ENCODE measurements at regions not wholly inside any gene's neighbourhood (a gene's known extent, or its start where the extent isn't known, plus 50 kb on each side); places are given as distances from the start of the nearest gene placed in this dataset.

DNA sequence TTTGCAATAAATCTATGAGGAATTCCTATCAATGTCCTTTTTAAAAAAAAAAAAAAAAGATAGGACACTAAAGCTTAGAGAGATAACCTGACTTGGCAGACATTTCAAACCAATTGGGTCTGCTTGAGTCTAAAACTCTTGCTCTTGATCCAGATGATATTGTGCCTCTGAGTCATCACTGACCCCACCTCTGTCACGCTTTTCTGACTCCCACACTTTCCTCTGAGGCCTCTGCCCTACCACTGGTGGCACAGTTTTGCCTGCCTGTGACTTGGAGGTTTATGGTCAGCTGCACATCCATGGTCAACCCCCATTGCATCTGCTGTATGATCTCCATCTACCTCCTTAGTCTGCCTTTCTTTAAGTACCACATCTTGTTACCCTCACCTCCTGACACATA is 328.7 kb downstream of the SPRY2 start:
- TF ChIP-seq EZH2phosphoT487 (IDR thresholded peaks at IDR 0.05; ENCODE audit: borderline replicate concordance, low read length), result no peak
- TF ChIP-seq, protein P1, sequence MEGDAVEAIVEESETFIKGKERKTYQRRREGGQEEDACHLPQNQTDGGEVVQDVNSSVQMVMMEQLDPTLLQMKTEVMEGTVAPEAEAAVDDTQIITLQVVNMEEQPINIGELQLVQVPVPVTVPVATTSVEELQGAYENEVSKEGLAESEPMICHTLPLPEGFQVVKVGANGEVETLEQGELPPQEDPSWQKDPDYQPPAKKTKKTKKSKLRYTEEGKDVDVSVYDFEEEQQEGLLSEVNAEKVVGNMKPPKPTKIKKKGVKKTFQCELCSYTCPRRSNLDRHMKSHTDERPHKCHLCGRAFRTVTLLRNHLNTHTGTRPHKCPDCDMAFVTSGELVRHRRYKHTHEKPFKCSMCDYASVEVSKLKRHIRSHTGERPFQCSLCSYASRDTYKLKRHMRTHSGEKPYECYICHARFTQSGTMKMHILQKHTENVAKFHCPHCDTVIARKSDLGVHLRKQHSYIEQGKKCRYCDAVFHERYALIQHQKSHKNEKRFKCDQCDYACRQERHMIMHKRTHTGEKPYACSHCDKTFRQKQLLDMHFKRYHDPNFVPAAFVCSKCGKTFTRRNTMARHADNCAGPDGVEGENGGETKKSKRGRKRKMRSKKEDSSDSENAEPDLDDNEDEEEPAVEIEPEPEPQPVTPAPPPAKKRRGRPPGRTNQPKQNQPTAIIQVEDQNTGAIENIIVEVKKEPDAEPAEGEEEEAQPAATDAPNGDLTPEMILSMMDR (IDR thresholded peaks at IDR 0.05; ENCODE audit: low read depth, low read length, poor library complexity, severe bottlenecking), result no peak
- H3K36me3 ChIP-seq (ENCODE audit: control insufficient read depth, low read length), result no peaks in the 10 kb centered on the region
- no peaks in the 10 kb centered on the region for H4K20me1 ChIP-seq (ENCODE audit: control insufficient read depth, insufficient read depth, low read depth, low read length)
- H3K27ac ChIP-seq (ENCODE audit: low read depth, low read length), result no peak overlapping the region
- no peaks in the 10 kb centered on the region for H3K4me1 ChIP-seq (ENCODE audit: control insufficient read depth, low read length)
- H3F3A ChIP-seq (ENCODE audit: control insufficient read depth, insufficient read depth), result no peaks in the 10 kb centered on the region
- no peaks in the 10 kb centered on the region for H3K9me2 ChIP-seq (replicated peaks; ENCODE audit: control insufficient read depth, low read length)
- H3K9me3 ChIP-seq (ENCODE audit: control insufficient read depth, insufficient read depth, low read length), result no peaks in the 10 kb centered on the region
- H3K79me2 ChIP-seq (ENCODE audit: control insufficient read depth, low read length), result no peaks in the 10 kb centered on the region
- H3K4me3 ChIP-seq (ENCODE audit: low read length), result no peak overlapping the region
- no peaks in the 10 kb centered on the region for H3K27me3 ChIP-seq (ENCODE audit: control insufficient read depth, low read length)
- no peak overlapping the region for H3K4me2 ChIP-seq (ENCODE audit: low read length)

DNA sequence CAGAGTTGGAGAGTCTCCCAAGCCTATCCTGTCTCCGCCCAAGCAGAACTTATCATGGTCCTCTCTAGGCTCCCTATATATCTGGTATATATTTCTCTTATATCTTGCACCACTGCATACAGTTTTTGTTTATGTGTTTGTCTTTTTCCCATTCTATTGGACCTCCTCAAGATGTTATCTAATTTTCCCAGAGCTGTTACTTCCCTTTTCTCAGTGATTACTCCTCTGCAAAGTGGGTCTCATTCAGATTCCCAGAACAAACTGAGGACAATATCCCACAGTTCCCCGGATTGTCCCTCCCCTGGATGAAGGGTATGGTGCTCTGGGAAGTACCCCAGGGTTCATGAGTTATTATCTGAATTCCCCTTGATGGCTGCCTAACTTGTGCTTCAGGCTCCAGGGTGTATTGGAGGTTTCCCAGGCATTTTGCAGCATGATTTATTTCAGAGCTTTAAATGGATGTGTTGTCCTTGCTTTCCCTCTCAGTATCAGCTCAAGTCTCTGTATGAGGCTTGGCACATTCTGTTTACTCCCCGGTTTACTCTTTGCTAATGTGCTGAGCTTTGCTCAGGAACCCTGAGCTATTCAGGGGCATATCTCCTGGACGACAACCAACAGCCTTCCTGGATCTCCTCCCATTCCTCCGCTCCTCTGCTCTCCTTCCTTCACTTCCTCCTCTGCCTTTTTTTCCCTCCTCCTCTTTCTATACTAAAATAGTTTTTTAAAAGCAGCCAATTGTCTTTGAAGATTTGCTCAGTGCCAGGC is 329.3 kb downstream of the SPRY2 start:
- Histone ChIP-seq H3K9me3 (ENCODE audit: control insufficient read depth, insufficient read depth, low read length) (no peaks in the 10 kb centered on the region), H3K9me2 (replicated peaks; ENCODE audit: control insufficient read depth, low read length) (no peaks in the 10 kb centered on the region), H3K4me1 (ENCODE audit: control insufficient read depth, low read length) (no peaks in the 10 kb centered on the region), H3K4me2 (ENCODE audit: low read length) (no peak overlapping the region), H3K79me2 (ENCODE audit: control insufficient read depth, low read length) (no peaks in the 10 kb centered on the region), H3K36me3 (ENCODE audit: control insufficient read depth, low read length) (no peaks in the 10 kb centered on the region), H3K27ac (ENCODE audit: low read depth, low read length) (no peak overlapping the region), H3K4me3 (ENCODE audit: low read length) (no peak overlapping the region), H4K20me1 (ENCODE audit: control insufficient read depth, insufficient read depth, low read depth, low read length) (no peaks in the 10 kb centered on the region), H3F3A (ENCODE audit: control insufficient read depth, insufficient read depth) (no peaks in the 10 kb centered on the region), H3K27me3 (ENCODE audit: control insufficient read depth, low read length) (no peaks in the 10 kb centered on the region)
- TF ChIP-seq, protein P1 (IDR thresholded peaks at IDR 0.05; ENCODE audit: low read depth, low read length, poor library complexity, severe bottlenecking), result no peak
- TF ChIP-seq EZH2phosphoT487 (IDR thresholded peaks at IDR 0.05; ENCODE audit: borderline replicate concordance, low read length), result no peak

DNA sequence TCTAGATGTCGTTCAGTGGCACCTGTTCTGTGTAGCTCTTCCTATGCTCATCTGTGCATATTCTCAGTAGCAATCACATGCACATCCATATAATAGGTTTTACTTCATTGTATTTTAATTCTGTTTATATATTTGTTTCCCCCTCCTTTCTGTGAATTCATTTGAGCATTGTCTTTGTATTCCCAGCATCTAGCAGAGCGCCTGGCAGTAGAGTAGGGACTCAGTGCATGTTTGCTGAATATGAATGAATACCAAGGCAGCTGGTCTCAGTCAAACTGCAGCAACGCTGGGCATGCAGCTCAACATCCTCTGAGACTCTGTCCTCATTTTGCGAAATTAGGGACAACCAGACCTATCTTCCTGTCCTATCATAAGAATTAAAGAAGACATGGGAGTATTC is 330.1 kb downstream of the SPRY2 start:
- Histone ChIP-seq H3K9me3 (ENCODE audit: control insufficient read depth, insufficient read depth, low read length) (no peaks in the 10 kb centered on the region), H3K27ac (ENCODE audit: low read depth, low read length) (no peak overlapping the region), H3K36me3 (ENCODE audit: control insufficient read depth, low read length) (no peaks in the 10 kb centered on the region), H3K79me2 (ENCODE audit: control insufficient read depth, low read length) (no peaks in the 10 kb centered on the region), H4K20me1 (ENCODE audit: control insufficient read depth, insufficient read depth, low read depth, low read length) (no peaks in the 10 kb centered on the region), H3K27me3 (ENCODE audit: control insufficient read depth, low read length) (no peaks in the 10 kb centered on the region), H3K4me2 (ENCODE audit: low read length) (no peak overlapping the region), H3K4me3 (ENCODE audit: low read length) (no peak overlapping the region), H3K4me1 (ENCODE audit: control insufficient read depth, low read length) (no peaks in the 10 kb centered on the region), H3K9me2 (replicated peaks; ENCODE audit: control insufficient read depth, low read length) (no peaks in the 10 kb centered on the region), H3F3A (ENCODE audit: control insufficient read depth, insufficient read depth) (no peaks in the 10 kb centered on the region)
- TF ChIP-seq EZH2phosphoT487 (IDR thresholded peaks at IDR 0.05; ENCODE audit: borderline replicate concordance, low read length), result no peak
- TF ChIP-seq, protein P1 (IDR thresholded peaks at IDR 0.05; ENCODE audit: low read depth, low read length, poor library complexity, severe bottlenecking), result no peak

Data from DOHH2 (cell line).